DMS153 treated with DMSO at 0.1 percent for 48 hours (cell line): ENCODE measurements at regions not wholly inside any gene's neighbourhood (a gene's known extent, or its start where the extent isn't known, plus 50 kb on each side); places are given as distances from the start of the nearest gene placed in this dataset.

Experiments
- DNase-seq: peaks from one replicate; lab custom pipeline; 2025; ENCODE audit not compliant: unreplicated experiment; lab: John Stamatoyannopoulos, UW

DNA sequence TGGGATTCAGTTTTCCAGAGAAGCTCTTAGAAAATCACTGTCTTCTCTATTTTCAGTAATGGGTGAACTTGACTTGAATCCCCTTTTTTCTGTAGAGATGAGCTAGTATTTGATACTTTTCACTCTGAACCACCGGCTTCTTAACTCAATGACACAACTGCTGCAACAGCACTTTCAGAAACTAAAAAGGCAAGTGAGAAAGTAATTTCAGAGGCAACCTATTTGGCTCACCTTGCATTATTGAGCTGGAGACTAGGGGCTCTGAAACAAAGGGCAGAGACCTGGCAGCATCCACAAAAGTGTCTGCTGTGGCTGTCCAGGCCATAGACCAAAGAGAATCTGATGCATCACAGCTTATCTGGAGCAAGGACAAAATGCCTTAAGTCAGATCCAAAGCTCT is 289.8 kb upstream of the IRAK1BP1 start:
- no peak for DNase-seq

DNA sequence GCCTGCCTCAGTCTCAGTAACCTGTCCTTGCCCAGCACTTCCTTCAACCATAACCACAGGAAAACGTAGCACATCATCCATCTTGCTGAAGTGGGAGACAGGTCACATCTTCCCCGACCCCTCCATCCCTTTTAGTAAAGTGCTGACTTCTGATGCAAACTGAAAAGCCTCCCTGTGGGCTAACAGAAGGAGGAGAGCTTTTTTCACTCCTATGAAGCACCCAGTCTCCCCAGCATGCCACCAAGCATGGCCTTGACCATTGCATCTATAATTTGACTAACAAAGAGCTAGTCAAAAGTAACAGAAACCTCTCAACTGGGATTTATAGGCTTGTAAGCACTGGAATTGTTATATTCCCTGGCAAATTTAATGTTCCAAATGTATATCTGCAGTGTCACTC is 288.9 kb upstream of the IRAK1BP1 start:
- DNase-seq: peak; percentile 49

DNA sequence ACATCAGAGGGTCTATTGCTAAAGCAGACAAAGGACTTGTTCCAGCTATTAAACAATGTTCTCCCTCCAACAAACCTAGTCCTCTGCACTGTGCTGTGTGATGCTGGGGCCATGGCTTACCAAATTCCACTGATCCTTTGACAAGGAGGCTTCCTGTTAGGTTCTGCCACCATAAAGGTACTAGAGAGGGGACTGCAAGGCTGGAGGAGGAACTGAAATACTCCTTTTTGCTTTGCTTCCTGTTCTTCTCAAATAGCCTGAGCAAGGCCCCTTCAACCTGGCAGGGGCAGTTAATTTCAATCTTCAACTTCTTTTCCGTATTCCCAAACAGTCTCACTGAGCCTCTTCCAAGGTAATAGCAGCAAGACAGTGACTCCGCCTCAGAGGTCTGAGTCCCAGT is 286.4 kb upstream of the IRAK1BP1 start:
- no peak for DNase-seq

DNA sequence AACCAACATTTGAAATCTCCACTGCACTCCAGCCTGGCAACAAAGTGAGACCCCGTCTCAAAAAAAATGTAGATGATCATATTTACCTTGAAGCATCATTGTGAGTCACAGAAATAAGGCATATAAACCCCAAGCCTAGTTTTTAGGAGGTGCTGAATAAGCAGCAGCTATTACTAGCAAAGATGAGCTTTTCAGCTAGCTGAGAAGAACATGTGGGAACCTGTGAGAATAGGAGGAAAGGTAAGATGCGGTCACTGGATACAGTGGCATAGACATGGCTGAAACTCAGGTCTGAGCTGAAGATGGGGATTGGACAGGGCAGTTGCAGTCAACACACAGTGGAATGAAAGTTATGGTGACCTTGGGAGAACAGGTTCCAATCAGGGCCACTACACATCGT is 284.3 kb upstream of the IRAK1BP1 start:
- no peak for DNase-seq

DNA sequence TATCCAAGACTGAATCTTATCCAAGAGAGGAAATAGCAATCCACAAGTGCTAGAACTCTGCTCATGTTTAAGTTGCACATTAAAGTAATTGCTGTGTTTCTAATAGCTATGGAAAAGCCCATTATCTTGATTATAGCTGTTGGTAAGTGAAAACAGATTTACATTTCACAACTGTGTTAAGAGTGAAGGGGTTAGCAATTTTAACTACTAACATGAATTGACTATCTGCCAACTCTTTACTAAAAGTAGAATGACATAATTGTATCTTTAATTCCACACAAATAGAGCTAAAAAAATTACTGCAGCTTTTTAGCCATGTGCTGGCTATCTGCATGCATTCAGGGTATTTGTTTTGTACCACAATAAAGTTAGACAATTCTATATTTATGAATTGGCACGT is 277.9 kb upstream of the IRAK1BP1 start:
- DNase-seq: no peak

DNA sequence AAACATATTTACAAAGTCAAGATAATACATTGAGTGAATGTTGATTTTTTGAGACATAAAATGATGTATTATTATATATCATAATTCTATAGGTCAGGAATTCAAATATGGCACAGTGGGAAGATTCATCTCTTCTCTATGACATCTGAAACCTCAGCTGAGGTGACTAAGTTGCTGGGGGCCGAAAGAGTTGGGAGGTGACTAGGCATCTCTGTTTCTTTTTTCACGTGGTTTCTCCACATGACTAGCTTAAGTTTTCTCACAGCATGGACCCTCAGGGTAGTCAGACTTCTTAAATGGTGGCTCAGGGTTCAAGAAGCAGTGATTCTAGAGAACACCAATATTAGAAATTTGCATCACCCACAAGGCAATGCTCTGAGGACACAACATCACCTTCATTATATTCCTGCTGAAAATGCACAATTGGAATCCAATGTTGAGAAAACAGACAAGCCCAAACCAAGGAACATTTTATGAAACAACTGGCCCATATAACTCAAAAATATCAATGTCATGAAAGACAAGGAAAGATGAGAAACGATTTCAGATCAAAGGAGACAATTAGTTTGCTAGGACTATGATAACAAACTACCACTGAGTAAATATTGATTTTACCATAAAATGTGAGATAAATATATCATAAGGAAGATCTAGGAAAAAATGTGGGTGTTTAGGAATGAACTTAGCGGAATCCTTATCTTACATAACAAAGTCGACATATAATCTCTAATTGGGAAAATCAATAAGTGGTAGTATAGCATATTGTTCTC is 273.3 kb upstream of the IRAK1BP1 start:
- DNase-seq: no peak

DNA sequence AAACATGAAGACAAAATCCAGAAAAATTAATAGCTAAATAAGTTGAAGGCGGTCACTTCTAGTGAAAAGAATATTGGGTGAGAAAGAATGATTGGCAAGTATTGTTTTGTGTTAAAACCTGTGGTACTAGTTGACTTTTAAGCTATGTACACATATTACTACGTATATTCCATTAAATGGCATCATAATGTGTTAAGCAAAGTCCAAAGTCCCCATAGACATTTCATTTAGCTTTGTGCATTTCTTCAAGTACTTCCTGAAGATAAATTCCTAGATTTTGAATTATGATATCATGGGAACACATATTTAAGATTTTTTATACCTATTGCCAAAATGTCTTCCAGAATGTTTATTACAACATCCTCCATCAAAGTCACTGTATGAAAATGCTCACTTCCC is 272.7 kb upstream of the IRAK1BP1 start:
- no peak for DNase-seq

DNA sequence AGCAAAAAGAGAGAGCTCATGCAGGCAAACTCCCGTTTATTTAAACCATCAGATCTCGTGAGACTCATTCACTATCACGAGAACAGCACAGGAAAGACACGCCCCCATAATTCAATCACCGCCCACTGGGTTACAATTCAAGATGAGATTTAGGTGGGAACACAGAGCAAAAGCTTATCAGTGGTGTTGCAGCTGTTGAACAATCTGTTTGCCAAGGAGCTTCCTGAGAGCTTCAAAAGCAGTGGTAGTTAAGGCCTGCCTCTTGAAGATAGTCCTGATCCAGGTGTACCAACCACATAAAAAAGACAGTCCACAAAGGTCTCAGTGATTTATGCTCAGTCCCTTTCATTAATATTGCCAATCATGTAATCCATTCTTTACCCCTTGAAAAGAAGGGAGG is 269.4 kb upstream of the IRAK1BP1 start:
- DNase-seq: no peak

DNA sequence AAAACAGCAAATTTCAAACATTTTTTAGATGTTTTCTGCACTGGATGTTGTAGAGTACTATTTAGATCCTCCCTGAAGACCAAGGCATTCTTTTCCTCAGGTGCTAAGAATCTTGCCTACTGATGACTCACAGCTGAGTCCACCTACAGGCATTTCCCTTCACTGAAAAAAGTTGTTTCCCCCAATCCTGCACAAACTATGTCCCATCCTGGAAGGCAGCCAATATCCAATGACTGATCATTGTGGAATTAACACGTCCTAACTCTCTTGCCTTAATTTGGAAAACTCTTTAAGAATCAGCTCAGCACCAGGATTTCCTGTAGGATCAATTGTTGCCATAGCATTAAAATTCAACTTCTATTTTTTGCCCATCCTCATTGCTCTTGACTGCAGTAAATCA is 268.4 kb upstream of the IRAK1BP1 start:
- DNase-seq: no peak

DNA sequence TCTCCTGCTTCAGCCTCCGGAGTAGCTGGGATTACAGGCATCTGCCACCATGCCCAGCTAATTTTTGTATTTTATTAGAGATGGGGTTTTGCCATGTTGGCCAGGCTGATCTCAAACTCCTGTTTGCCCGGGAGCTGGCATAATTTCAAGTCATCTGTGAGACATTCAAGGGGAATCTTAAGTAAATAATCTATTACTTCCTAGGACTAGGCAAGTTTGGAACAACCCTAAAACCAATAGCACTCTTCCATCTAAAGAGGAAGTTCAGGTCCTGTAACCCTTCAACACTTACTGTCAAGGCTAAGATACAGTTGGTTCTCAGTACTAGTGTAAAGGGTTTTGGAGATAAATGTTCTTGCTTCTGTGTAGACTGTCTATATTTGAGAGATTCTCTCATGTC is 267.8 kb upstream of the IRAK1BP1 start:
- DNase-seq: no peak

DNA sequence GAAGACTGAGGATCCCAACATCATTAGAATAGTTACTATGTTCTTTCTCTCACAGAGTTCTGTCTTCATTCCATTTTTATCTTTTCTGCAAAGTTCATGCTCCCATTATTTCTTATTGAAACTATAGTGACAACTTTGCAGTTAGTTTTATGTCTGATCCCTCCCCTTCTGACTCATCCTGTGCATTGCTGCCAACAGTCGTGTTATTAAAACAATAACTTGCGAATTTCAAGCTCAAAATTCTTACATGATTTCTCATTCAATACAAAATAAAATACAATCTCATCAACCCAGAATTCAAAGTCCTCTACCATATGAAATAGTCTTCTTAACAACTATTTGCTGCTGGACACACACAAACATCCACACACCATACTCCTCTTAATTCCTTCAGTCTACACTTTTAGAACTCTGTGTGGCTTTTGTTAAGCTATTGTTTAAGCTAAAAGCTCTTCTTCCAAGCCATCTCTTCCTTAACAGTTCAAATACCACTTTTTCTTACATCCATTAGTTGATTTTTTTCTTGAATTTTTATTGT is 261.4 kb upstream of the IRAK1BP1 start:
- DNase-seq: no peak

DNA sequence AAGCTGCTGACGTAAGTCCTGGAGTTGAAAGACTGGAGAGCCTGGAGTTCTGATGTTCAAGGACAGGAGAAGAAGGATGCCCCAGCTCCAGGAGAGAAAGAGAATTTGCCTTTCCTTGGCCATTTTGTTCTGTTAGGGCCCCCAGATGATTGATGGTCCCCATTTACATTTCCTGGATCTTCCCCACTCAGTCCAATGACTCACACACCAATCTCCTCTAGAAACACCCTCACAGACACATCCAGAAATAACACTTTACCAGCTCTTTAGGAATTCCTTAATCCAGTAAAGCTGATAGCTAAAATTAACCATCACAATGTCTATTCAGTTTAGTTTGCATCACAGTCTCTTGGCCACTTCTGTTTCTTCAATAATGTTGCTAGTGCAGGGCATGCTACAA is 260.2 kb upstream of the IRAK1BP1 start:
- no peak for DNase-seq

DNA sequence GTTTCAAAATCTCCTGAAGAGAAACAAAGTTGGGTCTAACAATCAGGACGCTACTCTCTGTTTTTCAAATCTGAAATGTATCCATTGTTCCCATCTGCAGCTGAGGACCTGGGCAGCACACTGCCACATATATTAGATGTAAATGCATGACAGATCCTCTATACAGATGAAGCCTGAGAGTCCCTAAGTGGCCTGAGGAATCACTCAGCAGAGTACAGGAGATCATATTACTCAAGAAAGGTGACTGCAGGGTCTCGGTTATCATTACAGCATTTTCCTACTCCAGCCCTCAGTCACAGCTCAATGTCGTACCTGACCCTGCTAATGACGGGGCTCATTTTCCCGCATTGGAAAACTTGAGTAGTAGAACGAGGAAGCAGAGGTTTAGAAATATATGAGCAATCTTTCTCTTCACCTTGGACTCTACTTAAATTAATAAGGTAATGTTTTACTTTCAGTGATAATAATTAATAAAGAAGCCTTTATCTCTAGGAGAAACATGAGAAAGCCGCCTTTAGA is 256.2 kb upstream of the IRAK1BP1 start:
- DNase-seq: no peak

DNA sequence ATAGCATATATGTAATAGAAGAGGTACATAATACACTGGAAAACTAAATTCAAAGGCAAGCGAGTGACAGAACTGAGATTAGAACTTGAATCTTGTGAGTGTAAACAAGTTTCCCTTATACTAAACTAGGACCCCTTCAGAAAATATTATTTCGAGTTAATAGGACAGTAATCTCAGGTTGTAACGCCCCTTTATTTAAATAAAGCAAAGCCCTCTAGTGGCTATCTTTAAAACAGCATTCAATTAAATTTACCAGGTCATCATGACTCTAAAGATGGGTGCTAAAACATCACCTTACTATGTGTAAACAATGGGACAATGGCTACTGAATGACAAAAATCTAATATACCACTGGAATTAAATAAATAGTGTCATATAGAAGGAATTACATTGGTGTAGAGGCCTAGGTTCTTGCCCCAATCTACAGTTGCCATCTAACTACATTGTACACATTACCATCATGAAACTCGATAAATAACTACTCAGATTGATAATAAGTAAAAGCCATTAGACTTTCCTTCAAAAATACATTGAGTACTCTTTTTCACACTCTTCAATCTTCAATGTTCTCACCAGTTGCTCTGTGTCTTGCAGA is 255.4 kb upstream of the IRAK1BP1 start:
- no peak for DNase-seq

DNA sequence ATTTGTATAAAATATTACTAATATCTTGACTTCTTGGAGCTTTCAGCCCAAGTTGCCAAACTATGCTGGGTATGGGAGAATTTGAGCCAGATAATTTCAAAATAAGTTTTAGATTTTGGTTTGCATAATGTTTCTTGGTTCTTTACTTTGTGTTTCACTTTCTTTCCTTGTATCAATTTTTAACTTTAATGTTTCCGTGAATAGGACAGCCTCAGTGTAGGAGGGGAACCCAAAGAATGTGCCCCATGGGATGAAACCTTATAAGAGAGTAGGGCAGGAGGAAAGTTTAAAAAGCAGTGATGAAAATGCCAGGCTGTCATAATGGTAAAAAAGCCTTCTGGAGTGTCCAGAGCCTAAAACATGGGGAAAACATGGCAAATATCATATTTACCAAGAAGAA is 252.4 kb upstream of the IRAK1BP1 start:
- DNase-seq: no peak

DNA sequence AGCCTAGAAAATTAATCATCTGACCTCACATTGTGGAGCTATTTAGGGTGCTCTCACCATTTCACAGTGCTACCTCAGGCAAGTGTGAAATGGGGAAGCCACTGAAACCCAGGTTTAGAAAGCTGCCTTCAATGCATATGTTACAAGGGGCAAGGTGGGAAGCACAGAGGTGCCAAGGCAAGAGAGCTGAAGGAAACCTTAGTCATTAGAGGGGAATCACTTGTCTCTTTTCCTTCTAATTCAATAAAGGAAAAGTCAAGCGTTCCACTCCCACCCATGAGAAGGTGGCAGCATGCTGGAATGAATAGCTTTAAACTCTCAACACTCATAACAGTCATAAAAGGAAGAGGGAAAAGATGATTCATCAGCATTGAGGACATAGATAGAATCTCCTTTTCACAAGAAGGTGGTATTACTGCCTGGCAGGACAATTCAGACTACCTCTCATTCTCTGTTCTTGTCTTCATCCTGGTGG is 251.9 kb upstream of the IRAK1BP1 start:
- DNase-seq: no peak

DNA sequence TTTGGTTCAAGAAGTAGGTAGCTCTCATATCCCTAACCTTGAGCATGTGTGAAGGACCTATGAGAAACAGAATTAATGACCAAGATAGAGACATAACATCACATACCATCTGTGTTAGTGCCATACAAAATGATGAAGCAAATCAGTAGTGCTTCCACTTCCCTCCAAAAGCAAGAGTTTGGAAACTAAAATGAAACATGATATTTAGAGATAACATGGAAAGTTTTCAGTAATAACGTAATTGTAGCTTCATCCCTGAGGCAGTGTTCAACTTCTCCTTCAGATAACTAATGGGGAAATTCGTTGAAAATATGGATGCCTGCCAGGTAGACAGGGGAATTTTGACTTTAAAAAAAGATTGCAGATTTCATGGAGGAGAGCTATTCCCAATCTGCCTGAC is 248.4 kb upstream of the IRAK1BP1 start:
- DNase-seq: no peak

DNA sequence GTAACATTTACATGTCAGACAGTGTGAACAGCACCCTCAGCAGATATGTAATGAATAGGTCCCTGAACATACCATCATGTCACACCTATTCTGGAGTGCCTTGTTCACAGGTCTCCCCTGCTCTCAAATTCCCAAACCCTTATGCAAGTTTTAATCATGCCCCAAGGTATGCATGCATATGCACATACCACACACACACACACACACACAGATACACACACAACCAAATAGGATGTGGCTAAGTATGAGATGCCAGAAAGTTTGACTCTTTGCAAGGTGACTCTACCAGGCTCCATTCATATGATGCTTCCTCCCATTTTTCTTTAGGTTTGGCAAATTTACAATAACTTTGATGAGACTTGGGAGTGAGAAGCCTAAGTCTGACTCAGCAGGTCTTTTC is 243.8 kb upstream of the IRAK1BP1 start:
- DNase-seq: no peak

DNA sequence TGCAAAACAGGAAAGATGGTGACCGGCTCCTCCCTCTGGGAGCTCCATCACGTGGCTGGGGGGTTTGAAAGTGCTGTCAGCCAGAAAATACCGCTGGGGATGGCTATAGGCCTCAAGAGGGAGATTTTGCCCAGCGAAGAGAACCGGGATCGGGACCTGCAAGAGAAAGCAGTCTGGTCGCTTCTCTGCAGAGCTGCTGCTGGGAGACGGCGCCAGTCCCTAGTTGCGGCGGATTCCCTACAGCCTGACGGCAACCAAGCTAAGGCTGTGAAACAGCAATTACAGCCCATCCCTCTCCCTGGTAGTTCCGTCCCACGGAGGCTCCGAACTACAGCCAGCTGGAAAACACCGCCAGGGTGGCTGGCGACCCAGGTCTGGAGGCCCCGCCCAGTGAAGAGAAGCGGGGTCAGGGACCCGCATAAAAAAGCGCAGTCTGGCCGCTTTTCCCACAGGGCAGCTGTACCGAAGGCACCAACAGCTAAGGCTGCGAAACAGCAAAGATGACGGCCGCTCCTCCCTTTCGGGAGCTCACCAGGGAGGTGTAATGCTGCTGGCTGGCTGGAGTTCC is 238.1 kb upstream of the IRAK1BP1 start:
- DNase-seq: no peak

DNA sequence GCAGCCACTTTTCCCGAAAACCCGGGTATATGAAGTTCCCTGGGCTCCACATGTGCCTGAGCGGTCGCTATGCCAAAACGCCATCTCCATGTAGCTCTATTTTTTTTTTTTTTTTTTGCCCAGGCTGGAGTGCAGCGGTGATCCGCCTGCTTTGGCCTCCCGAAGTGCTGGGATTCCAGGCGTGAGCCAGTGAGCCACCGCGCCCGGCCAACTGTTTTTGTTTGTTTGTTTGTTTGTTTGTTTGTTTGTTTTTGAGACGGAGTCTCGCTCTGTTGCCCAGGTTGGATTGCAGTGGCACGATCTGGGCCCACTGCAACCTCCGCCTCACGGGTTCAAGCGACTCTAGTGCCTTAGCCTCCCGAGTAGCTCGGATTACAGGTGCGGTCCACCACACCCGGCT is 237.5 kb upstream of the IRAK1BP1 start:
- DNase-seq: no peak

DNA sequence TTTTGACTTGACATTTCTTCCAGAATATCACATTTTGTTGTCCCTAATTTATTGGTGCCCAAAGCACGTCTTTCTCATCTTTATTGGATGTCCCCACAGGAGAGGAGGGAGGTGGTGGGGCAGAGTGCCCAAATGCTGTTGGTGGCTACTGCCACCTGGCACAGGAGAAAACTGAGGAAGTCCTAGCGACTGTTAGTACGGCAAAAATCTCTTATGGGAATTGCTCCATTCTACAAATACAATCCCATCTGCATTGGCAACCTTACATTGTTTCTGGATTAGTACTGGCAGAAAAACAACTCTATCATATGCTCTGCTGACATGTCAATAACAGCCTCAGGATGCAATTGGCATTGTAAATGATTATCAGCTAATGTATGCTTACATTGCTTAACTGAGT is 235.4 kb upstream of the IRAK1BP1 start:
- no peak for DNase-seq
